Kidney tubule cell (primary cell): ENCODE measurements at regions not wholly inside any gene's neighbourhood (a gene's known extent, or its start where the extent isn't known, plus 50 kb on each side); places are given as distances from the start of the nearest gene placed in this dataset.
"Not testable (repeated sequence)": the region's sequence is repeated elsewhere in the genome, so short reads cannot be mapped to it uniquely, and the experiment has no call there.

Experiments used
- DNase-seq: peaks from one replicate; pipeline ENCODE4 v3.0.0-alpha.2; 2018; ENCODE audit warnings: low spot score

GRCh38 chr1:38758820-38759219, 100.8 kb downstream of the RRAGC start:
- DNase-seq, result no peak

- DNase-seq, result peak; percentile 4
Observed at GRCh38 chr1:38746941-38747600, 112.5 kb downstream of the RRAGC start.

- no peak for DNase-seq
Observed at GRCh38 chr1:38746402-38746935, 113.1 kb downstream of the RRAGC start.

- peak; percentile 84 for DNase-seq
Observed at GRCh38 chr1:38745476-38746401, 113.8 kb downstream of the RRAGC start.

GRCh38 chr1:38744452-38745350, 114.9 kb downstream of the RRAGC start:
- peak; percentile 37 for DNase-seq

- no peak for DNase-seq
Observed at GRCh38 chr1:38743184-38743583, 116.4 kb downstream of the RRAGC start.

GRCh38 chr1:38741341-38741740, 118.2 kb downstream of the RRAGC start:
- DNase-seq, result no peak

- peak; percentile 12 for DNase-seq
Observed at GRCh38 chr1:38740487-38740886, 119.1 kb downstream of the RRAGC start.

- no peak for DNase-seq
Observed at GRCh38 chr1:38738207-38738606, 121.4 kb downstream of the RRAGC start.

- no peak for DNase-seq
Observed at GRCh38 chr1:38736399-38736798, 123.2 kb downstream of the RRAGC start.

- DNase-seq, result peak; percentile 75
Observed at GRCh38 chr1:38735651-38736161, 123.9 kb downstream of the RRAGC start.

- DNase-seq, result no peak
Observed at GRCh38 chr1:38733761-38734160, 125.8 kb downstream of the RRAGC start.

- peak; percentile 49 for DNase-seq
Observed at GRCh38 chr1:38730511-38731397, 128.8 kb downstream of the RRAGC start.

- no peak for DNase-seq
Observed at GRCh38 chr1:38728585-38728908, 131.0 kb downstream of the RRAGC start.

- peak; percentile 59 for DNase-seq
Observed at GRCh38 chr1:38727684-38728584, 131.6 kb downstream of the RRAGC start.

GRCh38 chr1:38725321-38725961, 134.1 kb downstream of the RRAGC start:
- DNase-seq, result not testable (repeated sequence)

- no peak for DNase-seq
Observed at GRCh38 chr1:38724160-38725131, 135.1 kb downstream of the RRAGC start.

GRCh38 chr1:38721816-38722215, 137.8 kb downstream of the RRAGC start:
- no peak for DNase-seq
